Suppressor macrophage treated with lipopolysaccharide for 4 hours (primary cell): ENCODE measurements at regions not wholly inside any gene's neighbourhood (a gene's known extent, or its start where the extent isn't known, plus 50 kb on each side); places are given as distances from the start of the nearest gene placed in this dataset.

ENCODE experiments used
- DNase-seq: peaks from one replicate; pipeline ENCODE4 v3.0.0-alpha.2; 2020

GRCh38 chr10:55358539-55358938, 557.5 kb upstream of the PCDH15 start:
- DNase-seq: no peak

DNA sequence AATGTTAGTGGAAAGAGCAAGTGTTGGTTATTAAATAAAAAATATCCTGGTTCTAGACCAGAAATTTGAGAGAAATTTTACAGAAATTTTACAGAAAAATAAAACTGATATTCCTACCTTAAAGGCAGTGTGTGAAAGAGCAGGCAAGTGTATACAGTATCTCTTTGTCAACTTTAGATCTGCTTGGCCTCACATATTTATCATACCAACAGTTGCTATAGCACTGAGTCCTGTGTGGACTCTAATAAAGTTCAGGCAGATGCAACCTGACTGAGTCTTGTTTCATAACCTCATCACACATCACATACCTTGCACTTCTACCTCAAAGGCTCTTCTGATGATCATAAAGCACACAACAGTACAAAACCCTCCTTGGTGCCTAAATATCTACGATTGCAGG, 552.4 kb upstream of the PCDH15 start:
- DNase-seq: no peak

GRCh38 chr10:55351431-55351830, 550.4 kb upstream of the PCDH15 start:
- DNase-seq: no peak

GRCh38 chr10:55348534-55348933, 547.5 kb upstream of the PCDH15 start:
- no peak for DNase-seq

GRCh38 chr10:55330486-55330885, 529.5 kb upstream of the PCDH15 start:
- DNase-seq: no peak

DNA sequence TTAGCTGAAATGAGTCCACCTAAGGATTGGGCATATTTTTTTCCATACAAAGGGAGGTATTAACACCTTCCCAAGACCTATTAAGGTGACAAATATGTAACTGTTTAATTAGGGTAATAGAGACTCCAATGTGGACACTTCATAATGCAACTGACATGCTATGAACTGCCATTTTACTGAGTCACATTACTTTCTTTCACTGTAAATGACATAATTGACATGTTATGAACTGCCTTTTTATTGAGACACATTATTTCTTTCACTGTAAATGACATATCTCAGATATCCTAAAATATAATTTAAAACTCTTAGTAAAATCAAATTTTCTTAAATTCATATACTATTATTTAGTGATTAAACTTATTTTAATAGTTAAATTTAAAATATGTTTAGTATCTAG, 528.8 kb upstream of the PCDH15 start:
- DNase-seq: no peak

- DNase-seq: no peak
Observed at GRCh38 chr10:55320187-55320700, 519.2 kb upstream of the PCDH15 start.

GRCh38 chr10:55311848-55312635, 511.0 kb upstream of the PCDH15 start:
- no peak for DNase-seq

- no peak for DNase-seq
Observed at GRCh38 chr10:55310143-55310542, 509.1 kb upstream of the PCDH15 start.

DNA sequence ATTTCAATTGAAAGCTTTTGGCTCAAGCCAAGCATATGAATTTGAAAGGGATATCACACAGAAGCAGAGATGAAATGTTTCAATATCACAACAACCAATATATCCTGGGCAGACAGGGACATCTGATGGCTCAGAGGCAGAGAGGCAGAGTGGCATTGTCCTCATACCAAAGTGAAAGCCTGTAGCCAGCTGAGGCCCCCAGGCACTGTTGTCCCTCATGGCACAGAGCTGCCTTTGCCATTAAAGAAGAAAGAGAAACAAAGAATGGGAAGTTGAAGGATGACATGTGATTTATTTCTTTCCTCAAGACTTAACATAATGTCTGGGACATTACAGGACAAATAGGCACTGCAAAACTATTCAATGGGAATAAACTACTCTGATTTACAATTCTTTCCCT, 504.3 kb upstream of the PCDH15 start:
- DNase-seq: no peak

- DNase-seq: no peak
Observed at GRCh38 chr10:55287346-55287745, 486.3 kb upstream of the PCDH15 start.

DNA sequence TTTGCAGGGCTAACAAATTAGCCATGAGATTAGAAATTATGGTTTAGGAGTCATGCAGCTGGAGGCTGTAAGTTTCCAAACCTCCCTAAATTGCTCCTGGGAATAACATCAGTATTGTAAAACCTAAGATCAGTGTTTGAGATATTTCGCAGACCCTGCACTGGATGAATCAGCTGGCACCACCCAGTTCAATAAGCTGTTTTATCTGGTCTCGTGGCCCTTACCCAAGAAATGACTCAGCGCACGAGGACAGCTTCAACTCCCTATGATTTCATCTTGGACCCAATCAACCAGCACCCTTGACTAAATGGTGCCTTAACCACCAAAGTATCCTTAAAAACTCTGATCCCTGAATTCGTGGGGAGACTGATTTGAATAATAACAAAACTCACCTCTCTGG, 482.0 kb upstream of the PCDH15 start:
- no peak for DNase-seq

DNA sequence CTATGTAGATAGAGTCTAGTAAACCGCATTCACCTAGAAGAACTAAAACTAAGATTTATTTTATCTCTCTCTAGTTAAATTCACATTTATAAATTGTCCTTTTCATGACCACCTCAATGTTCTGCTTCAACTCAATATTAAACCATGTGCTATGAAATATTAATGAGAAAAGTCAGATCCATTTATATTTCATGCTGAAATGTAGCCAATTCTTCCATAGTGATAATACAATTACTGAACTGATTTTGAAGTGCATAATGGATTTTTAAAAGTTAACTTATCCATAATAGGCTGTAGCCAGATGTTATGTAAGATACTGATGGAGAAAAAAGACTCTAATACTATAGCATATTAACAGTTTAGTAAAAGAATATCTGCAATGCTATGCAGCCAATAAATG, 479.7 kb upstream of the PCDH15 start:
- no peak for DNase-seq

DNA sequence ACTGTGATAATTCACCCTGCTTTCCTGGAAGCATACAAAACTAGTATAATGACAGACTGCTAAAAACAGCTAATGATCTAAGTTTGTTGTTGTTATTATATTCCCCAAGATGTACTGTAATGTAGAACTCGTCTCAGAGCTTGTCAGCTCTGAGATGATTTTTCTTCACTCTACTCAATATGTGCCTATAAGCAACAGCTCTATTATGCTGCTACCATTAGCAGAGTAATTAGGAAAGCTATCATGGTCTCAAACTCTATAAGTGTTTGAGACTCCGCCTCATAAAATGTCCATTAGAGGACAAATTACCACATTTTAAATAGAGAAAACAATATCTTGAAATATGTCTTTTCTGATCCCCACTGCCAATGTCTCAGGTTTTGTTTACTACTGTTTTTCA, 476.5 kb upstream of the PCDH15 start:
- DNase-seq: no peak

DNA sequence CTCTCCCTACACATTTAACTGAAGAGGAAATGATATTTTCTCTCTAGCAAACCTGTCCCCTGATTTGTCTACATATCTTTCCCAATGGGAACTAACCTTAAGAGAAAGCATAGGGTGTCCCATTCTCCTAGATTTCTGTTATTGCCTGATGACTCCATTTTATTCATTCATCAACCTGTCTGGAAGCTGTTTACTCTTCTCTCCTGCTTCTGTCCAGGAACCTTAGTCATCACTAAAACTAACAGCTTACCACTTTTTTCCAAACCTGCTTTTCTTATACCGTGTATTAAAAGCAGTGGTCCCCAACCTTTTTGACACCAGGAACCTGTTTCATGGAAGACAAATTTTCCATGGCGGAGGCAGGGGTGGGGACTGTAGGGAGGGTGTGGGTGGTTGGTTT, 473.3 kb upstream of the PCDH15 start:
- no peak for DNase-seq

DNA sequence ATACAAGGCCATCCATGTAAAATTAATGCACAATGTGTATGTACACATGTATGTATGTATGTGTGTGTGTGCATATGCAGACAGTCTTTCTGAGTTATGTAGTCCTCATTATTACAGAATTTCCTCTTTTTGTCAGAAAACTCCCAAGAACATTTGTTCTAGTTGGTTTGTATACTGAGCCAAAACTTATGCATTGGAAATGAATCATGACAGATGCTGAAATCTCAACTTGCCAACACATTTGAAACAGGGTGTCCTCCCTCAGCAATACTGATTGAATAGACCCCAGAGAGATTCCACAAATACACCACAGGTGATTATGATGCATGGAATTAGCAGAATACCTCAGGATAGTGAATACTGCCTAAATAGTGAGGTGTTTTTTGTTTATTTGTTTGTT, 472.9 kb upstream of the PCDH15 start:
- no peak for DNase-seq

GRCh38 chr10:55272886-55273285, 471.9 kb upstream of the PCDH15 start:
- no peak for DNase-seq

GRCh38 chr10:55266797-55267196, 465.8 kb upstream of the PCDH15 start:
- DNase-seq: no peak

DNA sequence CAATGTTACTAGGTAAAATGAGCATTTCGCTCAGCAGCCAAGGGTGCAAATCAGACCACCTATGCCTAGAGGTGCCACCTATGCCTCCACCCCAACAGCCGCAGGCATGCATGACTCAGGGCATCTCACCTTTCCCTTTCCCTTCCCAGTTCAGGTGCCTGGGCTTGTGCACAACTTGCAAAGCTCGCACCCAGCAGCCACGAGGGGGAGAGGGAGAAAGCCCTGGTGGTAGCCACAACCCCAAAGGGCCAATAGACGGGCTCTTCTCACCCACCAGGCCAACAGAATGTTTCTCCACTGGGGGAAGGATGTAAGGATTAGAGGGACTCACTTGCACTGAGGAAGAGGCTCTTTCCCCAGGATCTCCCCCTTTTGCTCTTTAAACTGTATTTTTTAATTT, 462.3 kb upstream of the PCDH15 start:
- no peak for DNase-seq

DNA sequence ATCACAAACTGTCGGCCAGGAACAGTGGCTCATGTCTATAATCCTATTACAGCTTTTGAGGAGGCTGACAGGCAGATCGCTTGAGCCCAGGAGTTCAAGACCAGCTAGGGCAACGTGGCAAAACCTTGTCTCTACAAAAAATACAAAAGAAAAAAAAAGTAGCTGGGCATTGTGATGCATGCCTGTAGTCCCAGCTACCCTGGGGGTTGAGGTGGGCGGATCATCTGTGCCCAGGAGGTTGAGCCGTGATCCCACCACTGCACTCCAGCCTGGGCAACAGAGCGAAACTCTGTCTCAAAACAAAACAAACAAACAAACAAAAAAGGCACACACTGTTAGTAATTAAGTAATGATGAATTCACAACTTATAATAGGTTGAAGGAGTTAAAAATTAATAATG, 441.5 kb upstream of the PCDH15 start:
- DNase-seq: no peak

DNA sequence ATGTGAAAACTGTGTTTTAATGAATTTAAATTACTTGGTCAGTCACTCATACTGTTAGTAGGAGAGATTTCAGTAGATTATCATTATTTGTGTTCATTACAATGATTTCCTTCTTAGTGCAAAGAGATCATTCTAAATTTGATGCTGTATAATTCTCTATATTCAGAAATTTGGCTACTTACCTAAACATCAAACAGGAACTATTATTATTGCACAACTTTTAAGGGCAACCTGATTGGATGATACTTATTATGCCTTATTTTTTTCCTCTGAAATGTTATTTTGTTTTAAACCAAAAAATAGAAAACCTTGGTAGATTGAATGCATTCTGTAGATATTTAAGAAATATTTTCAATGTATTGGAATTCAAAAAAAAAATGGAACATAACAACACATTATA, 436.4 kb upstream of the PCDH15 start:
- DNase-seq: no peak

- DNase-seq: no peak
Observed at GRCh38 chr10:55233505-55233904, 432.5 kb upstream of the PCDH15 start.

DNA sequence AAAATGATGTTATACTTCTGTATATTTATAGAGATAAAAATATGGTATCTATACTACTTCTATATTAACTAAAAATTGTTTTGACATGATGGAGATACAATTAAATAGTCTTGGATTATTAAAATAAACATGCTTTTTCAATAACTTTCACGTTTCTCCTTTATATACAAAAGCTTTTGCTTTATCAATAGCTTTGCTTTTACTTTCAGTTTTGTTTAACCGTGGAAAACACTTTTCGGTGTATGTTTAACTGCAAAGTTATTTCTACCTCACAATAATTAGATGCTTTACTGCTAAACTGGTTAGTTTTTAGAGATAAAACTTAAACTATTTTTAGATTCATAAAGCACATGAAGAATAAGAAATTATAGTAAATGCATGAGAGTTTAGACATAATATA, 432.1 kb upstream of the PCDH15 start:
- no peak for DNase-seq

DNA sequence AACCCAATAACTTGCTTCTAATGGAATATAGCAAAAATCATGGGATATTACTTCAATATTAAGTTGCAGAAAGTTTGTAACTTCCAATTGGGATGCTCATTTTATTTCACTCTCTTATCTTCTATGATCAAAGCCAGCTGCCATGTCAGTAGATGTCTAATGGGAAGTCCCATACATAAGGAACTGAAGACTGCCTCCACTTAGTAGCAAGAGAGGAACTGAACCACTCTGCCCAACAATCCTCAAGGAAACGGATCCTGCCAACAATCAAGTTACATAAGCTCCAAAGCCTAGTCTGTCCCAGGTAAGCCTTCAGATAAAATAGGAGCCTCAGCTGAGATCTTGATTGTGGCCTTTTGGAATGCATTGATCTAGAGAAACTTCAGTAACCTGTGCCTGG, 431.5 kb upstream of the PCDH15 start:
- DNase-seq: no peak

- no peak for DNase-seq
Observed at GRCh38 chr10:55227967-55228366, 426.9 kb upstream of the PCDH15 start.
